ENCODE measurements at regions not wholly inside any gene's neighbourhood (a gene's known extent, or its start where the extent isn't known, plus 50 kb on each side); places are given as distances from the start of the nearest gene placed in this dataset.

GRCh38 chr3:72384602-72385001 is 463.6 kb downstream of the SHQ1 start:
- Histone ChIP-seq H3K27ac (ENCODE audit: low read depth, low read length) (no peak overlapping the region), H3K9me3 (ENCODE audit: control insufficient read depth, low read length) (no peaks in the 10 kb centered on the region), H3K9ac (ENCODE audit: extremely low read depth, low read length, poor library complexity, severe bottlenecking) (no peak overlapping the region), H3K4me3 (ENCODE audit: low read length) (no peak overlapping the region), H3K27me3 (ENCODE audit: control insufficient read depth, insufficient read depth, low read length, poor library complexity, severe bottlenecking) (peaks cover 10% of the 10 kb centered on the region), H3K4me1 (ENCODE audit: control insufficient read depth, insufficient read depth, low read length) (peaks cover 2% of the 10 kb centered on the region), H3K36me3 (ENCODE audit: control insufficient read depth, insufficient read depth, low read length) (no peaks in the 10 kb centered on the region)
- TF ChIP-seq CTCF (conservative IDR thresholded peaks at IDR 0.05) = no peak
- WGBS, 2 experiments (ENCODE audit: insufficient coverage in 1 of 2, insufficient read length in 1 of 2) = 88 to 92% methylated on average over 5 of the region's 5 CpGs
- no peaks in the 10 kb centered on the region for H3K36me3 Mint-ChIP-seq (ENCODE audit: low read depth)
- H3K4me3 Mint-ChIP-seq = no peak overlapping the region
- no peak overlapping the region for H3K27ac Mint-ChIP-seq
- no peaks in the 10 kb centered on the region for H3K9me3 Mint-ChIP-seq
- no peaks in the 10 kb centered on the region for H3K27me3 Mint-ChIP-seq (ENCODE audit: insufficient read depth)
- DNase-seq = no peak
- H3K4me1 Mint-ChIP-seq = peaks cover 60% of the 10 kb centered on the region

DNA sequence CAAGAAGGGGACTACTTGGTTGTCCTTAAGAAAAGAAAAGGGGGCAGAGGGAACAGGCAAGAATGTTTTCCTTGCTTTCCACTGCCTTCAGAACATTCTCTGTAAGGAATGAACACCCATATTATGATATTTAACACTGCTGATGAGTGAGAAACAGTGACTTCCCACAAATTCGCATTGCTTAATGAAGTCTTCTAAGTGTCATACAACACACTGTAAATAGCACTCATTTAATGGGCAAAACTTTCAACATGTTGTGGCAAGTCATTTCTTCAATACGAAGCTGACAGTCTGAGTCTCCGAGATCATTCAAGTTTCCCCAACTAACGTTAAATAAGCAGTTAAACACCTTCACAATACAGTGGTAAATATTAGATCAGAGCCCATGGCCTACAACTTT is 464.4 kb downstream of the SHQ1 start:
- Histone ChIP-seq H3K4me1 (ENCODE audit: control insufficient read depth, insufficient read depth, low read length) (no peaks in the 10 kb centered on the region), H3K27ac (ENCODE audit: low read depth, low read length) (no peak overlapping the region), H3K4me3 (ENCODE audit: low read length) (no peak overlapping the region), H3K9ac (ENCODE audit: extremely low read depth, low read length, poor library complexity, severe bottlenecking) (no peak overlapping the region), H3K9me3 (ENCODE audit: control insufficient read depth, low read length) (no peaks in the 10 kb centered on the region), H3K27me3 (ENCODE audit: control insufficient read depth, insufficient read depth, low read length, poor library complexity, severe bottlenecking) (peaks cover 10% of the 10 kb centered on the region), H3K36me3 (ENCODE audit: control insufficient read depth, insufficient read depth, low read length) (peaks cover 1% of the 10 kb centered on the region)
- 92 to 98% methylated on average over 4 of the region's 4 CpGs for WGBS, 2 experiments (ENCODE audit: insufficient coverage in 1 of 2, insufficient read length in 1 of 2)
- Mint-ChIP-seq H3K27me3 (ENCODE audit: insufficient read depth) (no peaks in the 10 kb centered on the region), H3K4me3 (no peak overlapping the region), H3K9me3 (no peaks in the 10 kb centered on the region), H3K36me3 (ENCODE audit: low read depth) (peaks cover 1% of the 10 kb centered on the region), H3K4me1 (peaks cover 60% of the 10 kb centered on the region), H3K27ac (no peak overlapping the region)
- TF ChIP-seq CTCF (conservative IDR thresholded peaks at IDR 0.05) = no peak
- DNase-seq = no peak

- Mint-ChIP-seq H3K27me3 (ENCODE audit: insufficient read depth) (no peaks in the 10 kb centered on the region), H3K36me3 (ENCODE audit: low read depth) (peaks cover 7% of the 10 kb centered on the region), H3K4me3 (no peak overlapping the region), H3K27ac (no peak overlapping the region), H3K9me3 (no peaks in the 10 kb centered on the region), H3K4me1 (peaks cover 60% of the 10 kb centered on the region)
- Histone ChIP-seq H3K27me3 (ENCODE audit: control insufficient read depth, insufficient read depth, low read length, poor library complexity, severe bottlenecking) (peaks cover 10% of the 10 kb centered on the region), H3K4me1 (ENCODE audit: control insufficient read depth, insufficient read depth, low read length) (no peaks in the 10 kb centered on the region), H3K4me3 (ENCODE audit: low read length) (no peak overlapping the region), H3K9ac (ENCODE audit: extremely low read depth, low read length, poor library complexity, severe bottlenecking) (no peak overlapping the region), H3K9me3 (ENCODE audit: control insufficient read depth, low read length) (no peaks in the 10 kb centered on the region), H3K27ac (ENCODE audit: low read depth, low read length) (no peak overlapping the region), H3K36me3 (ENCODE audit: control insufficient read depth, insufficient read depth, low read length) (peaks cover 8% of the 10 kb centered on the region)
- DNase-seq = no peak
- 96% methylated on average over 3 to 4 of the region's 4 CpGs for WGBS, 2 experiments (ENCODE audit: insufficient coverage in 1 of 2, insufficient read length in 1 of 2)
- no peak for TF ChIP-seq CTCF (conservative IDR thresholded peaks at IDR 0.05)
Observed at GRCh38 chr3:72383230-72383629, 465.0 kb downstream of the SHQ1 start.
